Mucosa of descending colon (tissue), 3 donors: ENCODE measurements at regions not wholly inside any gene's neighbourhood (a gene's known extent, or its start where the extent isn't known, plus 50 kb on each side); places are given as distances from the start of the nearest gene placed in this dataset.
"Not testable (repeated sequence)": the region's sequence is repeated elsewhere in the genome, so short reads cannot be mapped to it uniquely, and the experiment has no call there.

Experiments used
- ATAC-seq: fragments of 200-7000 bp; cut with Tn5 transposase; one replicate; pipeline ENCODE4 v1.9.1; 2020; ENCODE audit warnings: mild to moderate bottlenecking, moderate library complexity
- DNase-seq, 3 donors: peaks; one replicate each; pipeline ENCODE4 v3.0.0-alpha.2; 2020
- H3K36me3 ChIP-seq: fragments of 200-600 bp; one replicate; pipeline ENCODE4 v1.8.0; 2021; ENCODE audit warnings: low read depth, mild to moderate bottlenecking
- H3K4me1 ChIP-seq: fragments of 200-600 bp; one replicate; pipeline ENCODE4 v1.8.0; 2021; ENCODE audit warnings: low read depth, mild to moderate bottlenecking
- H3K4me3 ChIP-seq: fragments of 200-600 bp; one replicate; pipeline ENCODE4 v1.8.0; 2021; ENCODE audit warnings: mild to moderate bottlenecking
- H3K9me3 ChIP-seq: fragments of 200-600 bp; one replicate; pipeline ENCODE4 v1.8.0; 2021; ENCODE audit warnings: mild to moderate bottlenecking
- intact Hi-C, 2 donors: fragments of 100-400 bp; cut with DNase I in 1 of 2; cut with micrococcal nuclease in 1 of 2; formaldehyde crosslinking; loops; one replicate each; pipeline versions ENCODE4 v1.11.0 to v1.11.1; 2022; cut with DNase I, micrococcal nuclease
- TF ChIP-seq, protein P1 (sequence below): fragments of 200-600 bp; IDR thresholded peaks from one replicate; pipeline ENCODE4 v1.8.0; 2022; ENCODE audit warnings: antibody characterized with exemption, mild to moderate bottlenecking
- donor health status: DM: no; HTN: no; CAD: no; lungs with moderate emphysema.
- donor health status: DM: no; HTN: no; CAD: no.
- donor health status: DM: no; HTN: yes; CAD: no.

DNA sequence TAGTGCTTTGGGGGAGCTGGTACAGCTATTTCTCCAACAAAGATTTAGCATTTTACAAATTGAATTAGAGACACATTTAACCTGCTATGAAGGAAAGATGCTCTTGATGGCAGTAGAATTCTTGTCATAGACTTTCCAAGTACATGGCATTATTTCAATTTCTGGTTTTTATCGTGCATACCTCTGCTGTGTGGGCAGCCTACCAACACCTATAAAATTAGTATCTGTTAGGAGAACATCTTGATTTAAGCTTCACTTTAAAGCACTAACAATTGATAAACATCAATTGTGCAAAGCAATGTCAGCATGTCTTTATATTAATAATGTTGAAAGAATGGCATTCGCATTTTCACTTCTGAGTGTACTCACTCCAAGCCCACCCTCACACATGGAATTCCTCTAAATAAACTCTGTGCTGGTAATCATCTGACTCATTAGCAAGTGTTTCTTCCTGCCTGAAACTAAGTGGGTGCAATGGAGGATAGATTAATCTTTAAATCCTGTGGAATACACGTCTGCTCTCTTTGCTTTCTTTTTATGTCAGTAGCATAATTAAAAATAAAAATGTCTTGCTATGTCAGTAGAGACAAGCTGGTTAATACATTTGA is 279.8 kb upstream of the MAGEB18 start:
- TF ChIP-seq, protein P1, sequence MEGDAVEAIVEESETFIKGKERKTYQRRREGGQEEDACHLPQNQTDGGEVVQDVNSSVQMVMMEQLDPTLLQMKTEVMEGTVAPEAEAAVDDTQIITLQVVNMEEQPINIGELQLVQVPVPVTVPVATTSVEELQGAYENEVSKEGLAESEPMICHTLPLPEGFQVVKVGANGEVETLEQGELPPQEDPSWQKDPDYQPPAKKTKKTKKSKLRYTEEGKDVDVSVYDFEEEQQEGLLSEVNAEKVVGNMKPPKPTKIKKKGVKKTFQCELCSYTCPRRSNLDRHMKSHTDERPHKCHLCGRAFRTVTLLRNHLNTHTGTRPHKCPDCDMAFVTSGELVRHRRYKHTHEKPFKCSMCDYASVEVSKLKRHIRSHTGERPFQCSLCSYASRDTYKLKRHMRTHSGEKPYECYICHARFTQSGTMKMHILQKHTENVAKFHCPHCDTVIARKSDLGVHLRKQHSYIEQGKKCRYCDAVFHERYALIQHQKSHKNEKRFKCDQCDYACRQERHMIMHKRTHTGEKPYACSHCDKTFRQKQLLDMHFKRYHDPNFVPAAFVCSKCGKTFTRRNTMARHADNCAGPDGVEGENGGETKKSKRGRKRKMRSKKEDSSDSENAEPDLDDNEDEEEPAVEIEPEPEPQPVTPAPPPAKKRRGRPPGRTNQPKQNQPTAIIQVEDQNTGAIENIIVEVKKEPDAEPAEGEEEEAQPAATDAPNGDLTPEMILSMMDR, result no peak

GRCh38 chrX:25860322-25860721 is 277.8 kb upstream of the MAGEB18 start:
- intact Hi-C loops, result no loop called here
- no peaks in the 10 kb centered on the region for H3K36me3 ChIP-seq
- TF ChIP-seq, protein P1, result no peak
- no peaks in the 10 kb centered on the region for H3K4me1 ChIP-seq
- peaks cover 8% of the 10 kb centered on the region for H3K9me3 ChIP-seq
- DNase-seq (peak in 1 of 3 donors; percentile 30), ATAC-seq (no peak)
- H3K4me3 ChIP-seq, result no peak overlapping the region

More for the DNA sequence above, 279.8 kb upstream of the MAGEB18 start:
- DNase-seq (no peak), ATAC-seq (no peak)
- intact Hi-C loops, result no loop called here
- Histone ChIP-seq H3K4me3 (no peak overlapping the region), H3K36me3 (no peaks in the 10 kb centered on the region), H3K4me1 (no peaks in the 10 kb centered on the region), H3K9me3 (peaks cover 8% of the 10 kb centered on the region)

- no peaks in the 10 kb centered on the region for H3K36me3 ChIP-seq
- TF ChIP-seq, protein P1, result no peak
- ATAC-seq, result no peak
- no peaks in the 10 kb centered on the region for H3K4me1 ChIP-seq
- no peak for DNase-seq
- no peak overlapping the region for H3K4me3 ChIP-seq
- no peaks in the 10 kb centered on the region for H3K9me3 ChIP-seq
- intact Hi-C loops, result no loop called here
Observed at GRCh38 chrX:25869761-25870160, 268.4 kb upstream of the MAGEB18 start.

GRCh38 chrX:25872786-25873185 is 265.4 kb upstream of the MAGEB18 start:
- no peak overlapping the region for H3K4me3 ChIP-seq
- no peaks in the 10 kb centered on the region for H3K4me1 ChIP-seq
- H3K36me3 ChIP-seq, result no peaks in the 10 kb centered on the region
- H3K9me3 ChIP-seq, result no peaks in the 10 kb centered on the region
- intact Hi-C loops, result no loop called here
- ATAC-seq (no peak), DNase-seq (no peak)
- TF ChIP-seq, protein P1, result no peak

- Histone ChIP-seq H3K4me3 (no peak overlapping the region), H3K9me3 (no peaks in the 10 kb centered on the region), H3K4me1 (no peaks in the 10 kb centered on the region), H3K36me3 (no peaks in the 10 kb centered on the region)
- TF ChIP-seq, protein P1, result no peak
- DNase-seq (no peak), ATAC-seq (no peak)
- intact Hi-C loops, result no loop called here
Observed at GRCh38 chrX:25873196-25873595, 264.9 kb upstream of the MAGEB18 start.

- intact Hi-C loops, result no loop called here
- ATAC-seq, result no peak
- no peaks in the 10 kb centered on the region for H3K36me3 ChIP-seq
- TF ChIP-seq, protein P1, result no peak
- H3K9me3 ChIP-seq, result peaks cover 9% of the 10 kb centered on the region
- no peaks in the 10 kb centered on the region for H3K4me1 ChIP-seq
- no peak for DNase-seq
- no peak overlapping the region for H3K4me3 ChIP-seq
Observed at GRCh38 chrX:25878806-25879205, 259.3 kb upstream of the MAGEB18 start.

- H3K4me3 ChIP-seq, H3K9me3 ChIP-seq, ATAC-seq, H3K4me1 ChIP-seq, DNase-seq, intact Hi-C loops, H3K36me3 ChIP-seq: not testable (repeated sequence)
Observed at GRCh38 chrX:25882503-25882902, 255.6 kb upstream of the MAGEB18 start.
